ENCODE measurements at regions not wholly inside any gene's neighbourhood (a gene's known extent, or its start where the extent isn't known, plus 50 kb on each side); places are given as distances from the start of the nearest gene placed in this dataset.

DNA sequence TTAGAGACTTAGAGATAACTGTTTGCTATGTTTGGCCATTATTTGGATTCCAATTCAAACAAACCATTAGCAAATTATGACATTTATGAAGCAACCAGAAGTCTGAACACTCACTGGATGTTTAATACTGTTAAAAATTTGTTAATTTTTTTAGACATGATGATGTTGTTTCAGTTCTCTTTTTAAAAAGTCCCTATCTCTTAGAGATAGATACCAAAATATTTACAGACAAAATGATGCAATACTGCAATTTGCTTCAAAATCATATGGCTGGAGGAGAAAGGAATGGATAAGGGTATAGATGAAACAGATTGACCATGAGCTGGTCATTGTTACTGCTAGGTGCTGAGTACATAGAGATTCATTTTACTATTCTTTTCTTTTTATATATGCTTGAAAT is 534.6 kb downstream of the BCOR start:
- Histone ChIP-seq H3K27ac (no peak overlapping the region), H3K9me3 (no peaks in the 10 kb centered on the region), H3K27me3 (no peaks in the 10 kb centered on the region), H3K4me3 (no peak overlapping the region), H3K4me1 (no peaks in the 10 kb centered on the region), H3K36me3 (replicated peaks in 1 of 2; ENCODE audit: insufficient read depth in 1 of 2, low read depth in 2 of 2) (no peaks in the 10 kb centered on the region)
- intact Hi-C loops (cut with DNase I) = no loop called here
- no peak for ATAC-seq
- no peak for DNase-seq
- TF ChIP-seq, protein P1, sequence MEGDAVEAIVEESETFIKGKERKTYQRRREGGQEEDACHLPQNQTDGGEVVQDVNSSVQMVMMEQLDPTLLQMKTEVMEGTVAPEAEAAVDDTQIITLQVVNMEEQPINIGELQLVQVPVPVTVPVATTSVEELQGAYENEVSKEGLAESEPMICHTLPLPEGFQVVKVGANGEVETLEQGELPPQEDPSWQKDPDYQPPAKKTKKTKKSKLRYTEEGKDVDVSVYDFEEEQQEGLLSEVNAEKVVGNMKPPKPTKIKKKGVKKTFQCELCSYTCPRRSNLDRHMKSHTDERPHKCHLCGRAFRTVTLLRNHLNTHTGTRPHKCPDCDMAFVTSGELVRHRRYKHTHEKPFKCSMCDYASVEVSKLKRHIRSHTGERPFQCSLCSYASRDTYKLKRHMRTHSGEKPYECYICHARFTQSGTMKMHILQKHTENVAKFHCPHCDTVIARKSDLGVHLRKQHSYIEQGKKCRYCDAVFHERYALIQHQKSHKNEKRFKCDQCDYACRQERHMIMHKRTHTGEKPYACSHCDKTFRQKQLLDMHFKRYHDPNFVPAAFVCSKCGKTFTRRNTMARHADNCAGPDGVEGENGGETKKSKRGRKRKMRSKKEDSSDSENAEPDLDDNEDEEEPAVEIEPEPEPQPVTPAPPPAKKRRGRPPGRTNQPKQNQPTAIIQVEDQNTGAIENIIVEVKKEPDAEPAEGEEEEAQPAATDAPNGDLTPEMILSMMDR (IDR thresholded peaks at IDR 0.05) = no peak
- TF ChIP-seq POLR2A (IDR thresholded peaks at IDR 0.05) = no peak

DNA sequence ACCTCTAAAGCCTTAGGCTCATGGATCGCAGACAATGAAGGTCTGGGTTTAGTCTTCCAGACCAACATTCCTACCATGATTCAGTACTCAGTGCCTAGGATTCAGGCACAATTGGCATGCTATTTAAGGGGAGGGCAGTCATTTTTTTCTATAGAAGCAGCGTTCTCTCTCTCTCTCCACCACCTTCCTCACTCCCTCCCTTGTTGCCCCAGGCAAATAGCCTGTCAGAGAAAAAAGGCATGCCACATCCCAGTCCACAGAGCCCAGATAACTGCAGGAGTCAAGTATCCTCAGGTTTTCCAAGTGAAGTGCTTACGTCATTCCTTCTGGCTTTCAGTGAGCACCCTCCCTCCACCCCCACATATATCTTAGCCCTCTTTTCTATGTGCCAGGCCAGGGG is 533.0 kb downstream of the BCOR start:
- no peaks in the 10 kb centered on the region for H3K4me1 ChIP-seq
- intact Hi-C loops (cut with DNase I) = no loop called here
- no peak overlapping the region for H3K27ac ChIP-seq
- H3K36me3 ChIP-seq (replicated peaks in 1 of 2; ENCODE audit: insufficient read depth in 1 of 2, low read depth in 2 of 2) = no peaks in the 10 kb centered on the region
- DNase-seq = no peak
- no peak overlapping the region for H3K4me3 ChIP-seq
- WGBS, 2 donors = 72 to 79% methylated on average over 3 of the region's 3 CpGs
- H3K27me3 ChIP-seq = no peaks in the 10 kb centered on the region
- no peak for ATAC-seq
- TF ChIP-seq, protein P1 (IDR thresholded peaks at IDR 0.05) = no peak
- TF ChIP-seq POLR2A (IDR thresholded peaks at IDR 0.05) = no peak
- no peaks in the 10 kb centered on the region for H3K9me3 ChIP-seq

DNA sequence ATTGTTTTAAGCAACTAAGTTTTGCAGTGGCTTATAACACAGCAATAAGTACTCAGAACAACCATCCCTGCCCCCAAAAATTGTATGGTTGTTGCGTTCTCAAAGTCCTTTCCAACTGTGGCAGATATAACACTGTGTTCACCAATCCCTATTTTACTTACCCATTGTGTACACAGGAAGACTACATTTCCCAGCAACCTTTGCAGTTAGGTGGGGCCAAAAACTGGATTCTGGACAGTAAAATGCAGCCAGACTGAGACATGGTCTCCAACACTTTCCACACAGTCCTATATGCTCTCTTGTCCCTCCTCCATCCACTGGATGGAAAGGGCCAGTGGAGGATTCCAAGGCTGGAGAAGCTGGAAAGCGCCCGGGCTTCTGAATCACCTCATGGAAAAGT is 523.6 kb downstream of the BCOR start:
- no peak for TF ChIP-seq POLR2A (IDR thresholded peaks at IDR 0.05)
- TF ChIP-seq, protein P1 (IDR thresholded peaks at IDR 0.05) = no peak
- Histone ChIP-seq H3K27ac (no peak overlapping the region), H3K9me3 (no peaks in the 10 kb centered on the region), H3K27me3 (no peaks in the 10 kb centered on the region), H3K36me3 (replicated peaks in 1 of 2; ENCODE audit: insufficient read depth in 1 of 2, low read depth in 2 of 2) (no peaks in the 10 kb centered on the region), H3K4me3 (no peak overlapping the region), H3K4me1 (no peaks in the 10 kb centered on the region)
- WGBS, 2 donors = 45 to 58% methylated on average over 3 of the region's 3 CpGs
- intact Hi-C loops (cut with DNase I) = no loop called here
- no peak for ATAC-seq
- no peak for DNase-seq

DNA sequence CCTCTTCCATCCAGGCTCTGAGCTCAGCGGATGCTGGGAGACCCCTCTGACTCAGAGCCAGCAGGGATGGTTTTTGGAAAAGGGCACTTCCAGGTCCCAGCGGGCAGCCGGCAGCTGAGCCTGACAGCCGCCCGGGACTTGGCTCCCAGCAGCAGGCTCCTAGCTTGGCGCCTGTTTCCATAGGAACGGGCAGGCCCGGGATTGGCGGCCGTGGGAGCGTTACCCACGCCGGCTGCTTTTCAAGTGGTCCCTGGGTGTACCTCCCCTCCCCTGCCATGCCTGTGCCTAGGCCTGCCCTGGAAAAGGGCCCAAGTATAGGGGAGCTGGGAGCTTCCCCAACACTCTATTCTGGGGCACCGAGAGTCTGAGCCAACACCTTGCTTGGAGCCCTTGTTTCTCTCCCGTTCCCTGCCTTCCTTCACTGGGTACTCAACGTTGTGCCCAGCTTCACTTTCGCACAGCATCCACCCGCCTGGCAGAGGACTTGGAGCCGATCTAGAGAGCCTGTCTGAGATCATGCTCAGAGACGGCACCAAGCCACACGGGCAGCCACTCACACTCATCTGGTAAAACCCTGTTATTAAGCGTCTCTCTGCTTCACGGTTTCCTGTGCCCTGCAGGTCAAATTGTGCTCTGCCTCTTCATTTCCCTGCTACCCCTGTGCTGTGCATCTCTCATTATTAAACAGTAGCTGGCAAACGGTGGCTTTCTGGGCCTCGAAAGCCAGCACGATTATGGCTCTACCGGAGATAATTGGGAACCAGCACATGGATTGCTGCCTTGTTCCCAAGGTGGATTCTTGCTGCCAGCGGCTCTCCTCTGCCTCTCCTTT is 521.5 kb downstream of the BCOR start:
- H3K27me3 ChIP-seq = no peaks in the 10 kb centered on the region
- H3K4me3 ChIP-seq = no peak overlapping the region
- TF ChIP-seq, protein P1 (IDR thresholded peaks at IDR 0.05) = no peak
- no peak for TF ChIP-seq POLR2A (IDR thresholded peaks at IDR 0.05)
- H3K27ac ChIP-seq = no peak overlapping the region
- H3K4me1 ChIP-seq = no peaks in the 10 kb centered on the region
- no peak for ATAC-seq
- WGBS, 2 donors = 59 to 71% methylated on average over 13 to 25 of the region's 28 CpGs
- no peak for DNase-seq
- intact Hi-C loops (cut with DNase I) = no loop called here
- H3K9me3 ChIP-seq = no peaks in the 10 kb centered on the region
- H3K36me3 ChIP-seq (replicated peaks in 1 of 2; ENCODE audit: insufficient read depth in 1 of 2, low read depth in 2 of 2) = no peaks in the 10 kb centered on the region

All from body of pancreas (tissue), 4 donors.